T-helper 2 cell treated with Interferon-gamma antibody and Interleukin-4, amounts not matched to agents 5 μg/mL and 100 μg/mL, for 36 hours (primary cell): ENCODE measurements at regions not wholly inside any gene's neighbourhood (a gene's known extent, or its start where the extent isn't known, plus 50 kb on each side); places are given as distances from the start of the nearest gene placed in this dataset.

Experiments
- DNase-seq: peaks from one replicate; pipeline ENCODE4 v3.0.0; 2021; ENCODE audit warnings: low spot score
- H3K27ac Mint-ChIP-seq: one replicate; pipeline ENCODE4 v1.8.0; 2021; ENCODE audit warnings: mild to moderate bottlenecking, mixed read lengths
- H3K27me3 Mint-ChIP-seq: one replicate; pipeline ENCODE4 v1.8.0; 2021; ENCODE audit warnings: low read depth, mixed read lengths
- H3K36me3 Mint-ChIP-seq: one replicate; pipeline ENCODE4 v1.8.0; 2021; ENCODE audit warnings: low read depth, mixed read lengths
- H3K4me1 Mint-ChIP-seq: one replicate; pipeline ENCODE4 v1.8.0; 2021; ENCODE audit warnings: low read depth, mixed read lengths
- H3K4me3 Mint-ChIP-seq: one replicate; pipeline ENCODE4 v1.8.0; 2022; ENCODE audit warnings: mild to moderate bottlenecking, moderate library complexity, mixed read lengths
- H3K9me3 Mint-ChIP-seq: one replicate; pipeline ENCODE4 v1.8.0; 2021; ENCODE audit warnings: mixed read lengths

GRCh38 chr14:98612434-98613200, 659.4 kb downstream of the BCL11B start:
- no peaks in the 10 kb centered on the region for H3K36me3 Mint-ChIP-seq
- no peaks in the 10 kb centered on the region for H3K4me1 Mint-ChIP-seq
- DNase-seq = no peak
- H3K27me3 Mint-ChIP-seq = no peaks in the 10 kb centered on the region
- no peak overlapping the region for H3K4me3 Mint-ChIP-seq
- H3K27ac Mint-ChIP-seq = no peak overlapping the region
- no peaks in the 10 kb centered on the region for H3K9me3 Mint-ChIP-seq

- DNase-seq = no peak
- Mint-ChIP-seq H3K27me3 (no peaks in the 10 kb centered on the region), H3K4me1 (no peaks in the 10 kb centered on the region), H3K9me3 (no peaks in the 10 kb centered on the region), H3K36me3 (no peaks in the 10 kb centered on the region), H3K4me3 (no peak overlapping the region), H3K27ac (no peak overlapping the region)
Observed at GRCh38 chr14:98614741-98615140, 657.3 kb downstream of the BCL11B start.

GRCh38 chr14:98622208-98623051, 649.6 kb downstream of the BCL11B start:
- DNase-seq = no peak
- H3K36me3 Mint-ChIP-seq = no peaks in the 10 kb centered on the region
- H3K27me3 Mint-ChIP-seq = no peaks in the 10 kb centered on the region
- H3K9me3 Mint-ChIP-seq = peaks cover 12% of the 10 kb centered on the region
- no peaks in the 10 kb centered on the region for H3K4me1 Mint-ChIP-seq
- H3K4me3 Mint-ChIP-seq = no peak overlapping the region
- no peak overlapping the region for H3K27ac Mint-ChIP-seq

- no peak for DNase-seq
- Mint-ChIP-seq H3K4me3 (no peak overlapping the region), H3K9me3 (peaks cover 21% of the 10 kb centered on the region), H3K36me3 (no peaks in the 10 kb centered on the region), H3K27me3 (no peaks in the 10 kb centered on the region), H3K27ac (no peak overlapping the region), H3K4me1 (no peaks in the 10 kb centered on the region)
Observed at GRCh38 chr14:98623788-98624415, 648.1 kb downstream of the BCL11B start.

- Mint-ChIP-seq H3K27me3 (peaks cover 4% of the 10 kb centered on the region), H3K27ac (no peak overlapping the region)
Observed at GRCh38 chr14:98633380-98633779, 638.6 kb downstream of the BCL11B start.

GRCh38 chr14:98634043-98634820, 637.8 kb downstream of the BCL11B start:
- no peak for DNase-seq
- no peak overlapping the region for H3K27ac Mint-ChIP-seq
- peaks cover 4% of the 10 kb centered on the region for H3K27me3 Mint-ChIP-seq
- H3K4me3 Mint-ChIP-seq = no peak overlapping the region
- no peaks in the 10 kb centered on the region for H3K36me3 Mint-ChIP-seq
- H3K9me3 Mint-ChIP-seq = no peaks in the 10 kb centered on the region
- no peaks in the 10 kb centered on the region for H3K4me1 Mint-ChIP-seq

More at GRCh38 chr14:98633380-98633779, 638.6 kb downstream of the BCL11B start:
- Mint-ChIP-seq H3K36me3 (no peaks in the 10 kb centered on the region), H3K4me1 (no peaks in the 10 kb centered on the region), H3K9me3 (peaks cover under 1% of the 10 kb centered on the region), H3K4me3 (no peak overlapping the region)
- no peak for DNase-seq

GRCh38 chr14:98638366-98638765, 633.6 kb downstream of the BCL11B start:
- Mint-ChIP-seq H3K27ac (no peak overlapping the region), H3K27me3 (peaks cover 2% of the 10 kb centered on the region)

GRCh38 chr14:98647754-98648153, 624.2 kb downstream of the BCL11B start:
- Mint-ChIP-seq H3K36me3 (no peaks in the 10 kb centered on the region), H3K27ac (no peak overlapping the region), H3K9me3 (no peaks in the 10 kb centered on the region), H3K4me3 (no peak overlapping the region), H3K27me3 (peaks cover 2% of the 10 kb centered on the region), H3K4me1 (no peaks in the 10 kb centered on the region)
- DNase-seq = no peak

More at GRCh38 chr14:98638366-98638765, 633.6 kb downstream of the BCL11B start:
- H3K4me3 Mint-ChIP-seq = no peak overlapping the region
- no peak for DNase-seq
- no peaks in the 10 kb centered on the region for H3K36me3 Mint-ChIP-seq
- no peaks in the 10 kb centered on the region for H3K4me1 Mint-ChIP-seq
- no peaks in the 10 kb centered on the region for H3K9me3 Mint-ChIP-seq

- H3K27me3 Mint-ChIP-seq = peaks cover 2% of the 10 kb centered on the region
- H3K9me3 Mint-ChIP-seq = peaks cover 16% of the 10 kb centered on the region
- H3K36me3 Mint-ChIP-seq = peaks cover 2% of the 10 kb centered on the region
- no peak for DNase-seq
- H3K4me3 Mint-ChIP-seq = no peak overlapping the region
- H3K4me1 Mint-ChIP-seq = no peaks in the 10 kb centered on the region
- H3K27ac Mint-ChIP-seq = no peak overlapping the region
Observed at GRCh38 chr14:98651037-98651436, 621.0 kb downstream of the BCL11B start.

- no peak for DNase-seq
- Mint-ChIP-seq H3K36me3 (no peaks in the 10 kb centered on the region), H3K4me3 (no peak overlapping the region), H3K27ac (no peak overlapping the region), H3K27me3 (peaks cover 12% of the 10 kb centered on the region), H3K9me3 (no peaks in the 10 kb centered on the region), H3K4me1 (no peaks in the 10 kb centered on the region)
Observed at GRCh38 chr14:98665007-98665406, 607.0 kb downstream of the BCL11B start.

GRCh38 chr14:98666545-98666944, 605.5 kb downstream of the BCL11B start:
- Mint-ChIP-seq H3K4me3 (no peak overlapping the region), H3K4me1 (no peaks in the 10 kb centered on the region), H3K36me3 (no peaks in the 10 kb centered on the region), H3K27ac (no peak overlapping the region), H3K9me3 (no peaks in the 10 kb centered on the region), H3K27me3 (peaks cover 15% of the 10 kb centered on the region)
- DNase-seq = no peak

GRCh38 chr14:98682033-98682432, 590.0 kb downstream of the BCL11B start:
- H3K9me3 Mint-ChIP-seq = peaks cover 9% of the 10 kb centered on the region
- peaks cover 3% of the 10 kb centered on the region for H3K27me3 Mint-ChIP-seq
- H3K4me1 Mint-ChIP-seq = no peaks in the 10 kb centered on the region
- H3K4me3 Mint-ChIP-seq = no peak overlapping the region
- DNase-seq = no peak
- H3K36me3 Mint-ChIP-seq = no peaks in the 10 kb centered on the region
- no peak overlapping the region for H3K27ac Mint-ChIP-seq

GRCh38 chr14:98682726-98683125, 589.3 kb downstream of the BCL11B start:
- Mint-ChIP-seq H3K27me3 (peaks cover 3% of the 10 kb centered on the region), H3K4me1 (no peaks in the 10 kb centered on the region), H3K36me3 (no peaks in the 10 kb centered on the region), H3K4me3 (no peak overlapping the region), H3K27ac (no peak overlapping the region), H3K9me3 (peaks cover 6% of the 10 kb centered on the region)
- DNase-seq = no peak
